ENCODE measurements at regions not wholly inside any gene's neighbourhood (a gene's known extent, or its start where the extent isn't known, plus 50 kb on each side); places are given as distances from the start of the nearest gene placed in this dataset.

DNA sequence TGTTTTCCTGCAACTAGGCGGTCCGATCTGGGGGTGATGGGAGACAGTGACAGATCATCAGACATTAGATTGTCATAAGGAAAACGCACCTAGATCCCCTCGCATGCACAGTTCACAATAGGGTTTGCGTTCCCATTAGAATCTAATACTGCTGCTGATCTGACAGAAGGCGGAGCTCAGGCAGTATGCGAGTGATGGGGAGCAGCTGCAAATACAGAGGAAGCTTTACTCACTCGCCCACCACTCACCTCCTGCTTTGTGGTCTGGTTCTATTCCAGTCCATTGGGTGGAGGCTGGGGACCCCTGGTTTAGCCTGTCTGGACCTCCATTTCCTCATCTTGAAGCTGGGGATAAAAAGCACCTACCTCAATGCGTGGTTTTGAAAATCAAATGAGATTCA, 437.5 kb upstream of the PROK2 start:
- TF ChIP-seq, protein P1, sequence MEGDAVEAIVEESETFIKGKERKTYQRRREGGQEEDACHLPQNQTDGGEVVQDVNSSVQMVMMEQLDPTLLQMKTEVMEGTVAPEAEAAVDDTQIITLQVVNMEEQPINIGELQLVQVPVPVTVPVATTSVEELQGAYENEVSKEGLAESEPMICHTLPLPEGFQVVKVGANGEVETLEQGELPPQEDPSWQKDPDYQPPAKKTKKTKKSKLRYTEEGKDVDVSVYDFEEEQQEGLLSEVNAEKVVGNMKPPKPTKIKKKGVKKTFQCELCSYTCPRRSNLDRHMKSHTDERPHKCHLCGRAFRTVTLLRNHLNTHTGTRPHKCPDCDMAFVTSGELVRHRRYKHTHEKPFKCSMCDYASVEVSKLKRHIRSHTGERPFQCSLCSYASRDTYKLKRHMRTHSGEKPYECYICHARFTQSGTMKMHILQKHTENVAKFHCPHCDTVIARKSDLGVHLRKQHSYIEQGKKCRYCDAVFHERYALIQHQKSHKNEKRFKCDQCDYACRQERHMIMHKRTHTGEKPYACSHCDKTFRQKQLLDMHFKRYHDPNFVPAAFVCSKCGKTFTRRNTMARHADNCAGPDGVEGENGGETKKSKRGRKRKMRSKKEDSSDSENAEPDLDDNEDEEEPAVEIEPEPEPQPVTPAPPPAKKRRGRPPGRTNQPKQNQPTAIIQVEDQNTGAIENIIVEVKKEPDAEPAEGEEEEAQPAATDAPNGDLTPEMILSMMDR (IDR thresholded peaks at IDR 0.05; ENCODE audit: extremely low read depth in 1 of 2, insufficient read depth in 1 of 2, low read depth in 1 of 2, low read length in 2 of 2) = no peak
- TF ChIP-seq EZH2 (IDR thresholded peaks at IDR 0.05; ENCODE audit: borderline replicate concordance, low read depth, low read length, severe bottlenecking) (no peak), GATA2 (IDR thresholded peaks at IDR 0.05; ENCODE audit: insufficient read depth, insufficient read length, low read depth, low read length) (no peak), POLR2A (IDR thresholded peaks at IDR 0.05; ENCODE audit: low read depth, low read length) (no peak), POLR2AphosphoS5 (IDR thresholded peaks at IDR 0.05; ENCODE audit: insufficient read depth, low read depth, low read length) (no peak), JUN (IDR thresholded peaks at IDR 0.05; ENCODE audit: borderline replicate concordance, insufficient read depth, insufficient read length, low read depth) (no peak), MYC (IDR thresholded peaks at IDR 0.05; ENCODE audit: low read depth, low read length) (no peak), FOS (IDR thresholded peaks at IDR 0.05; ENCODE audit: borderline replicate concordance, insufficient read depth, low read length) (no peak)
- TF ChIP-seq, protein P2, sequence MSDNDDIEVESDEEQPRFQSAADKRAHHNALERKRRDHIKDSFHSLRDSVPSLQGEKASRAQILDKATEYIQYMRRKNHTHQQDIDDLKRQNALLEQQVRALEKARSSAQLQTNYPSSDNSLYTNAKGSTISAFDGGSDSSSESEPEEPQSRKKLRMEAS (IDR thresholded peaks at IDR 0.05; ENCODE audit: insufficient read depth, insufficient read length) = no peak

Measured in endothelial cell of umbilical vein (primary cell).